ENCODE measurements at regions not wholly inside any gene's neighbourhood (a gene's known extent, or its start where the extent isn't known, plus 50 kb on each side); places are given as distances from the start of the nearest gene placed in this dataset.

DNA sequence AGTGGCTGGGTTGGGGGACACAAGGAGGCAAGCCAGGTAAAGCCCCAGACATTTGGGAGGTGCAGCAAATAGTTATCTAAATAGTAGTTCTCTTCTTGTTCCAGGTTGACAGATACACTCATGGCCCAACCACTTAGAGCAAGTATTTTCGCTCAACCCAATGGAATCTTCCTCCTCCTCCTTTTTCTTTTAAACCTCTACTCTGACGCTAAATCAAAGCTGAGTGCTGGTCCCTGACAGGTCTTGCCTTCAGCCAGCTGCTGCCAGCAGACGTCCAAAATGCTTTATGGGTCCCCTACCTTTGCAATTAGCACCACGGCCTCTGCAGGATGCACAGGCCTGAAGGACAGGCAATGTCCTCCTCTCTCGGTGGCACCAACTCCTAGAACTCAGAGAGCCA, 558.5 kb downstream of the MIAT start:
- Mint-ChIP-seq H3K27me3 (ENCODE audit: low read depth, unreplicated experiment) (no peaks in the 10 kb centered on the region), H3K9me3 (ENCODE audit: unreplicated experiment) (peaks cover 7% of the 10 kb centered on the region), H3K36me3 (ENCODE audit: low read depth, unreplicated experiment) (peaks cover 7% of the 10 kb centered on the region), H3K4me1 (ENCODE audit: low read depth, unreplicated experiment) (peaks cover 31% of the 10 kb centered on the region), H3K27ac (ENCODE audit: unreplicated experiment) (peak overlapping the region; percentile 13), H3K4me3 (ENCODE audit: unreplicated experiment) (no peak overlapping the region)
- Histone ChIP-seq H3K4me2 (ENCODE audit: low read length) (no peak overlapping the region), H3K9me3 (ENCODE audit: insufficient read depth, low read depth, low read length) (no peaks in the 10 kb centered on the region), H3K36me3 (ENCODE audit: insufficient read depth, low read length) (no peaks in the 10 kb centered on the region), H2AFZ (ENCODE audit: low read depth, low read length) (no peak overlapping the region), H3K79me2 (ENCODE audit: insufficient read depth, low read length) (no peaks in the 10 kb centered on the region), H3K4me3 (ENCODE audit: insufficient read depth, low read depth, low read length) (no peak overlapping the region), H3K9ac (ENCODE audit: low read length) (no peak overlapping the region), H4K20me1 (ENCODE audit: insufficient read depth, low read length) (no peaks in the 10 kb centered on the region), H3K27me3 (ENCODE audit: insufficient read depth, low read length) (no peaks in the 10 kb centered on the region), H3K4me1 (ENCODE audit: insufficient read depth, low read length) (peaks cover 28% of the 10 kb centered on the region), H3K27ac (ENCODE audit: low read depth, low read length) (no peak overlapping the region)
- DNase-seq (ENCODE audit: low read depth) (peak; percentile 55), FAIRE-seq (no peak)
- TF ChIP-seq, protein P1, sequence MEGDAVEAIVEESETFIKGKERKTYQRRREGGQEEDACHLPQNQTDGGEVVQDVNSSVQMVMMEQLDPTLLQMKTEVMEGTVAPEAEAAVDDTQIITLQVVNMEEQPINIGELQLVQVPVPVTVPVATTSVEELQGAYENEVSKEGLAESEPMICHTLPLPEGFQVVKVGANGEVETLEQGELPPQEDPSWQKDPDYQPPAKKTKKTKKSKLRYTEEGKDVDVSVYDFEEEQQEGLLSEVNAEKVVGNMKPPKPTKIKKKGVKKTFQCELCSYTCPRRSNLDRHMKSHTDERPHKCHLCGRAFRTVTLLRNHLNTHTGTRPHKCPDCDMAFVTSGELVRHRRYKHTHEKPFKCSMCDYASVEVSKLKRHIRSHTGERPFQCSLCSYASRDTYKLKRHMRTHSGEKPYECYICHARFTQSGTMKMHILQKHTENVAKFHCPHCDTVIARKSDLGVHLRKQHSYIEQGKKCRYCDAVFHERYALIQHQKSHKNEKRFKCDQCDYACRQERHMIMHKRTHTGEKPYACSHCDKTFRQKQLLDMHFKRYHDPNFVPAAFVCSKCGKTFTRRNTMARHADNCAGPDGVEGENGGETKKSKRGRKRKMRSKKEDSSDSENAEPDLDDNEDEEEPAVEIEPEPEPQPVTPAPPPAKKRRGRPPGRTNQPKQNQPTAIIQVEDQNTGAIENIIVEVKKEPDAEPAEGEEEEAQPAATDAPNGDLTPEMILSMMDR (IDR thresholded peaks at IDR 0.05; ENCODE audit: insufficient read depth, low read depth, low read length) = no peak
- TF ChIP-seq EZH2 (IDR thresholded peaks at IDR 0.05; ENCODE audit: insufficient read depth, low read length) = no peak

DNA sequence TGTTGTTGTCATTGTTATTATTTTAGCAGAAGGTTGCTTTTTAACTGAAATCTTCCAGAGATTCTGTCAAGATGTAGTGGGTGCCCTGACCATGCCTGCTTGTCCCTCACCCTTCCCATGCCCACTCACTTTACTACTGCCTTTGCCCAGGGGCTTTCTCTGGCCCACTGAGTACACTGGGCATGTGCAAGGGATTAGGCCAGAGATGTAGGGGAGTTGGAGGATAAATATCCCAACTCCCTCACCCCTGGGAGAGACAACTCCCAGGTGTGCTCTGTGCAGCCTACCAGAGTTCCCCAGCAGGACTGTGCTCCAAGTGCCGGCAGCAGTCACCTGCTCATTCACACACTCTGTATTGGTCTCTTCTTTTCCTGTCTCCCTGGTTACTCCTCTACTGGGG, 559.1 kb downstream of the MIAT start:
- no peaks in the 10 kb centered on the region for H3K79me2 ChIP-seq (ENCODE audit: insufficient read depth, low read length)
- no peak overlapping the region for H3K9ac ChIP-seq (ENCODE audit: low read length)
- H3K4me3 ChIP-seq (ENCODE audit: insufficient read depth, low read depth, low read length) = no peak overlapping the region
- peaks cover 7% of the 10 kb centered on the region for H3K36me3 Mint-ChIP-seq (ENCODE audit: low read depth, unreplicated experiment)
- no peak overlapping the region for H3K4me2 ChIP-seq (ENCODE audit: low read length)
- TF ChIP-seq EZH2 (IDR thresholded peaks at IDR 0.05; ENCODE audit: insufficient read depth, low read length) = no peak
- TF ChIP-seq, protein P1 (IDR thresholded peaks at IDR 0.05; ENCODE audit: insufficient read depth, low read depth, low read length) = no peak
- no peak overlapping the region for H2AFZ ChIP-seq (ENCODE audit: low read depth, low read length)
- peaks cover 31% of the 10 kb centered on the region for H3K4me1 Mint-ChIP-seq (ENCODE audit: low read depth, unreplicated experiment)
- DNase-seq (ENCODE audit: low read depth) (no peak), FAIRE-seq (no peak)
- H3K27ac ChIP-seq (ENCODE audit: low read depth, low read length) = no peak overlapping the region
- H3K27me3 ChIP-seq (ENCODE audit: insufficient read depth, low read length) = no peaks in the 10 kb centered on the region
- no peak overlapping the region for H3K27ac Mint-ChIP-seq (ENCODE audit: unreplicated experiment)
- H3K9me3 ChIP-seq (ENCODE audit: insufficient read depth, low read depth, low read length) = no peaks in the 10 kb centered on the region
- no peaks in the 10 kb centered on the region for H3K27me3 Mint-ChIP-seq (ENCODE audit: low read depth, unreplicated experiment)
- peaks cover 30% of the 10 kb centered on the region for H3K4me1 ChIP-seq (ENCODE audit: insufficient read depth, low read length)
- H3K36me3 ChIP-seq (ENCODE audit: insufficient read depth, low read length) = no peaks in the 10 kb centered on the region
- peaks cover 7% of the 10 kb centered on the region for H3K9me3 Mint-ChIP-seq (ENCODE audit: unreplicated experiment)
- no peak overlapping the region for H3K4me3 Mint-ChIP-seq (ENCODE audit: unreplicated experiment)
- H4K20me1 ChIP-seq (ENCODE audit: insufficient read depth, low read length) = no peaks in the 10 kb centered on the region

DNA sequence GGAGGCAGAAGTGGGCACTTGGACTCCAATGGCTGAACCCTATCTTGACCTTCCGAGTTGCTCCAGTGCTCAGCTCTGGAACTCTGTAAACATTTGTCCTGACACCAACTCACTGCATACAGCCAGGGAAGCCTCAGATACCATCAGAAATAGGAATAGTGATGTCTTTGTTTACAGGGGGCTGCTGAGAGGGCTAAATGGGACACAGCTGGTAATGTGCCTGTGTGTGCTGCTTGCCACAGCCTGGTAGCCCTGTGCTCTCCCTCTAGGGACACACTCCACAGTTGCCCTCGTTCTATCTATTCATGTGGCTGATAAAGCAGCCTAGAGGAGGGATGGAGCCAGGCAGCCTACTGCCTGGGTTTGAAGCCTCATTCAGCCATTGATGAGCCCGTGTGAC, 559.8 kb downstream of the MIAT start:
- Histone ChIP-seq H3K27me3 (ENCODE audit: insufficient read depth, low read length) (no peaks in the 10 kb centered on the region), H3K36me3 (ENCODE audit: insufficient read depth, low read length) (no peaks in the 10 kb centered on the region), H3K79me2 (ENCODE audit: insufficient read depth, low read length) (peaks cover 6% of the 10 kb centered on the region), H3K27ac (ENCODE audit: low read depth, low read length) (no peak overlapping the region), H3K9me3 (ENCODE audit: insufficient read depth, low read depth, low read length) (no peaks in the 10 kb centered on the region), H3K9ac (ENCODE audit: low read length) (no peak overlapping the region), H3K4me3 (ENCODE audit: insufficient read depth, low read depth, low read length) (no peak overlapping the region), H3K4me1 (ENCODE audit: insufficient read depth, low read length) (peaks cover 29% of the 10 kb centered on the region), H4K20me1 (ENCODE audit: insufficient read depth, low read length) (no peaks in the 10 kb centered on the region), H3K4me2 (ENCODE audit: low read length) (no peak overlapping the region), H2AFZ (ENCODE audit: low read depth, low read length) (no peak overlapping the region)
- no peaks in the 10 kb centered on the region for H3K27me3 Mint-ChIP-seq (ENCODE audit: low read depth, unreplicated experiment)
- peak overlapping the region; percentile 19 for H3K27ac Mint-ChIP-seq (ENCODE audit: unreplicated experiment)
- FAIRE-seq = no peak
- DNase-seq (ENCODE audit: low read depth) = no peak
- H3K9me3 Mint-ChIP-seq (ENCODE audit: unreplicated experiment) = peaks cover 7% of the 10 kb centered on the region
- H3K36me3 Mint-ChIP-seq (ENCODE audit: low read depth, unreplicated experiment) = peaks cover 7% of the 10 kb centered on the region
- H3K4me1 Mint-ChIP-seq (ENCODE audit: low read depth, unreplicated experiment) = peaks cover 31% of the 10 kb centered on the region
- no peak for TF ChIP-seq EZH2 (IDR thresholded peaks at IDR 0.05; ENCODE audit: insufficient read depth, low read length)
- TF ChIP-seq, protein P1 (IDR thresholded peaks at IDR 0.05; ENCODE audit: insufficient read depth, low read depth, low read length) = no peak
- H3K4me3 Mint-ChIP-seq (ENCODE audit: unreplicated experiment) = no peak overlapping the region

Data from astrocyte (in vitro differentiated cells and primary cell).